ENCODE measurements at regions not wholly inside any gene's neighbourhood (a gene's known extent, or its start where the extent isn't known, plus 50 kb on each side); places are given as distances from the start of the nearest gene placed in this dataset.
A peak's percentile ranks its signal among the peaks of the same experiment; 100 is the strongest.

DNA sequence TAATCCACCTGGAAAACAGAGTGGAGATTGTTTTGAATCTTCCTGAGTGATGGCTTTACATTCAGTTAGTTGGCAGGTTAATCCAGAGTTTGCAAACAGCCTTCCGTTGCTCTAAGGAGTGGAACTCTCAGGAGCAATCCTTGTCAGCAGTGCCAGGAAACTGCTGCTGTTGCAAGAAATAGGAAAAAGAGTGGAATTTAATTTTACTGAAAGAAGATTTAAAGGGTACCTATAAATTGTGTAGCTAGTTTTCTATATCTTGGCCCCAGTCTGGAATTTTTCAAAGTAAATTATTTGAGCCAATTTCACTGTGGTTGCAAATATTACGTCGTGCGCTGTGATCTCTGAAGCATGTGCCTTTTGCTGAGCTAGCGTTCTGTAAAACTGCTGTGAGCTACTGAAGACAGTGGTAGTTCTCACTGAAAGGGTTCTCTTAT is 55.5 kb upstream of the SLC5A12 start:
- Histone ChIP-seq H3K4me3 (no peak overlapping the region), H3K27me3 (no peaks in the 10 kb centered on the region), H4K20me1 (no peaks in the 10 kb centered on the region), H3K36me3 (no peaks in the 10 kb centered on the region), H3K4me1 (peaks cover 17 to 31% (median 27%) of the 10 kb centered on the region in 10 experiments), H3K9ac (no peak overlapping the region), H3K9me3 (replicated peaks in 1 of 11) (no peaks in the 10 kb centered on the region), H3K27ac (peak overlapping the region in 1 of 11 experiments; percentile 27; a peak in 1 of 22 replicates), H3K4me2 (peak overlapping the region in 8 of 11 experiments; percentile 32 to 74 (median 66); a peak in 15 of 22 replicates)
- TF ChIP-seq Cebpa-rat (IDR thresholded peaks at IDR 0.05) = no peak

- TF ChIP-seq Cebpa-rat (IDR thresholded peaks at IDR 0.05) = no peak
- Histone ChIP-seq H3K27ac (peak overlapping the region in 5 of 11 experiments; percentile 10 to 39 (median 26); a peak in 4 of 22 replicates), H3K9me3 (replicated peaks in 1 of 11) (peaks cover under 1 to 4% (median 2%) of the 10 kb centered on the region in 11 experiments; a peak in 12 of 22 replicates), H4K20me1 (no peaks in the 10 kb centered on the region), H3K4me2 (peak overlapping the region; percentile 21 to 74 (median 63); a peak in 21 of 22 replicates), H3K27me3 (no peaks in the 10 kb centered on the region), H3K9ac (no peak overlapping the region; a peak in 1 of 22 replicates), H3K4me3 (no peak overlapping the region), H3K36me3 (no peaks in the 10 kb centered on the region), H3K4me1 (peaks cover 17 to 31% (median 27%) of the 10 kb centered on the region in 10 experiments)
These were observed 56.3 kb upstream of the SLC5A12 start for GRCh38 chr11:26778000-26778757.

DNA sequence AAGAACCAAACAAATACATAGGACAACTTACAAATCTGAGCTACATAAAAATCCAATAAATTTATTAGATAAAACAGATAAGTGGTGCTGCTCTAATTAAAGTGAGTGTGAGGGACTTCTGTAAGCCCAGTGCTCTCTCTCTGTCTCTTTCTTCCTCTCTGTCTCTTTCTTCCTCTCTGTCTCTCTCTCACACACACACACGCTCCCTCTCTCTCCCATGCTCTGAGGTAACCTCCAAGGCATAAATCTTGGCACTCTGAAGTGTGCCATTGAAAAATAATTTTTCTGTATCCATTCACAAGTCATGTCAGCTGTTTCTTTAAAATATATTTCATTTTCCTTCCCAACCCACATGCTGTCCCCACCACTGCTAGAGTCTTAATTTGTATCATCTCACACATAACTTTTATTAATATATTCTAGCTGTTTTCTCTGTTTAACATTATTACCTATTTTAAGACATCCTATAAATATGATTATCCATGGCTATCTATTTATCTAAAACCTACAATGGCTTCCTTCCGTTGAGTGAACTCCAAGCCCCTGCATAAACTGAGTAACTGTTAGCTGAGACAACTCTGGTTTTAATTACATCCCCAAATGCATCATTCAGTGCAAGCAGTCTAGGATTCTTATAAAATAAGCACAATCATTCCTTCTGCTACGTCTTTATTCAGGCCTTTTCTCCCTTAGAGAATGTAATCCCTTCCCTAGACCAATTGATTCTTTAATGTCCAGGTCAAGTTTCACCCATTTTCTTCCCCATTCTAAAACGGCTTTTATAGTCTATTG is 57.4 kb upstream of the SLC5A12 start:
- H3K27ac ChIP-seq = peak overlapping the region in 5 of 11 experiments; percentile 21 to 40 (median 27); a peak in 5 of 22 replicates

DNA sequence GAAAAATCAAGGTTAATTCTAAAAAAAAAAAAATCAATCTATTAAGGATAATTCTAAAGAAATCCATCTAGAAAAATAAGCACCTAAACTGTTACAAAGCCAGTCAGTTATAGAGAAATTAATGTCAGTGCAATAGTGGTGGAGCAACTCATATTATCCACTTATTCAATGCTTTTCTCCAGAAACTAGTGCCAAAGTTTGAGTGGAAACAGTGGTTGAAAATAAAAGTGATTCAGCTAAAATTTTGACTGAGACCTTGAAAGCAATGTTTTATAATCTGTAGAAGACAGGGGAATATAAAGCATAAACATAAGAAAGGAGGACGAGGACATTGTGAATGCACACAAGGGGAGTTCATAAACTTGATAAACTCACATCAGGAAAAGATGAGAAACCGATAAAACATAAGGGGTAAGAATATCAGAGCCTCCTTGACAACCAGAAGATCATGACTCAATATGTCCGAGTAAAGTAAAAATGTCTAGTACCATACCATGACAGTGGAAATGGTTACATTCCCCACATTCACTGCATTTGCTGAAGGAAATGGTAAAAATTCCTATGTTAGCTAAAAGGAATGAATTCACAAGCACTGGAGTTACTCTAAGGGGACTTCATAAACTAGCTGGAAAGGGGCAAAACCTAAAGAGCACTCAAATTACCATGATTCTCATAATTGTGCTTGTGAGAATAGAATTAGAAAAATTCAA is 58.7 kb upstream of the SLC5A12 start:
- Histone ChIP-seq H3K9ac (no peak overlapping the region), H3K36me3 (peaks cover 0 to 6% (median 0%) of the 10 kb centered on the region in 11 experiments; a peak in 1 of 22 replicates), H3K4me2 (no peak overlapping the region), H3K4me1 (peaks cover 17 to 31% (median 27%) of the 10 kb centered on the region in 10 experiments), H4K20me1 (no peaks in the 10 kb centered on the region), H3K27ac (no peak overlapping the region), H3K9me3 (replicated peaks in 1 of 11) (peaks cover 20 to 27% (median 23%) of the 10 kb centered on the region in 11 experiments), H3K4me3 (no peak overlapping the region), H3K27me3 (no peaks in the 10 kb centered on the region)
- TF ChIP-seq Cebpa-rat (IDR thresholded peaks at IDR 0.05) = no peak

More for the DNA sequence above, 57.4 kb upstream of the SLC5A12 start:
- H3K4me3 ChIP-seq = no peak overlapping the region
- H3K9me3 ChIP-seq (replicated peaks in 1 of 11) = peaks cover 11 to 15% (median 13%) of the 10 kb centered on the region in 11 experiments
- TF ChIP-seq Cebpa-rat (IDR thresholded peaks at IDR 0.05) = no peak
- peaks cover 0 to 4% (median 0%) of the 10 kb centered on the region in 11 experiments; a peak in 1 of 22 replicates for H3K36me3 ChIP-seq
- no peaks in the 10 kb centered on the region for H4K20me1 ChIP-seq
- no peaks in the 10 kb centered on the region for H3K27me3 ChIP-seq
- H3K9ac ChIP-seq = no peak overlapping the region
- H3K4me2 ChIP-seq = peak overlapping the region in 10 of 11 experiments; percentile 32 to 74 (median 64); a peak in 18 of 22 replicates
- peaks cover 17 to 31% (median 27%) of the 10 kb centered on the region in 10 experiments for H3K4me1 ChIP-seq

- H3K27ac ChIP-seq = no peak overlapping the region
- H3K4me2 ChIP-seq = no peak overlapping the region
- H3K4me3 ChIP-seq = no peak overlapping the region
- H3K4me1 ChIP-seq = peaks cover 17 to 25% (median 22%) of the 10 kb centered on the region in 10 experiments
- no peak overlapping the region for H3K9ac ChIP-seq
- no peaks in the 10 kb centered on the region for H4K20me1 ChIP-seq
- H3K27me3 ChIP-seq = no peaks in the 10 kb centered on the region
- TF ChIP-seq Cebpa-rat (IDR thresholded peaks at IDR 0.05) = no peak
- peaks cover 20 to 32% (median 25%) of the 10 kb centered on the region in 11 experiments for H3K9me3 ChIP-seq (replicated peaks in 1 of 11)
- H3K36me3 ChIP-seq = peaks cover 0 to 6% (median 0%) of the 10 kb centered on the region in 11 experiments; a peak in 1 of 22 replicates
These were observed 60.5 kb upstream of the SLC5A12 start for GRCh38 chr11:26782220-26782965.

DNA sequence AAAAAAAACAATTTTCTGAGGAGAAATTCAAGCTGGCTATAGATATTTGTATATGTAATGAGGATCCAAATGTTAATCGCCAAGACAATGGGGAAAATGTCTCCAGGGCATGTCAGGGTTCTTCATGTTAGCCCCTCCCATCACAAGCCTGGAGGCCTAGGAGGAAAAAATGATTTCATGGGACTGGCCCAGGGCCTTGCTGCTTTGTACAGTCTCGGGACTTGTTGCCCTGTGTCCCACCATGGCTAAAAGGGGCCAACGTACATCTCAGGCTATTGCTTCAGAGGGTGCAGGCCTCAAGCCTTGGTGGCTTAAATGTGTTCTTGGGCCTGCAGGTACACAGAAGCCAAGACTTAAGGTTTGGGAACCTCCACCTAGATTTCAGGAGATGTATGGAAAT is 62.1 kb upstream of the SLC5A12 start:
- Histone ChIP-seq H3K9ac (no peak overlapping the region), H3K36me3 (peaks cover 0 to 6% (median 0%) of the 10 kb centered on the region in 11 experiments; a peak in 1 of 22 replicates), H3K4me3 (peak overlapping the region in 4 of 10 experiments; percentile 7 to 27 (median 24); a peak in 2 of 20 replicates), H4K20me1 (no peaks in the 10 kb centered on the region), H3K27me3 (no peaks in the 10 kb centered on the region), H3K4me2 (no peak overlapping the region), H3K27ac (no peak overlapping the region), H3K4me1 (peaks cover 2 to 9% (median 6%) of the 10 kb centered on the region in 10 experiments; a peak in 16 of 20 replicates), H3K9me3 (replicated peaks in 1 of 11) (peaks cover 20 to 32% (median 25%) of the 10 kb centered on the region in 11 experiments)
- TF ChIP-seq Cebpa-rat (IDR thresholded peaks at IDR 0.05) = no peak

DNA sequence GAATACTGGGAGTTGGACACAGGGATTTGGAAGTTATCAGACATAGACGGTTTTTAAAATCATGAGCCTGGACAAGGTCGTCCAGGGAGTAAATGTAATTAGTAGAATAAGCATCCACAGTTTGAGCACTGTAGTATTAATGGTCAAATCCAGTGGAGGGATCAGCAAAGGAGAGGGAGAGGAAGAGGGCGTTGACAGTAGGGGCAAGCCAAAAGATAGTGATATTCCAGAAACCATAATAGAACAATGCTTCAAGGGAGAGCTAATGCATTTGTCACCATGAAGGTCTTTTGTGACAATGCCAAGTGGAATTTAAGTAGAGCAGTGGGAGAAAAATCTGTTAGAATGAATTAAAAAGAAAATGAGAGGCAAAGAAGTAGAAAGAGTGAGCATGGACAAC is 68.9 kb upstream of the SLC5A12 start:
- no peak overlapping the region for H3K27ac ChIP-seq
- H3K9ac ChIP-seq = no peak overlapping the region
- no peaks in the 10 kb centered on the region for H4K20me1 ChIP-seq
- peaks cover 0 to 4% (median 0%) of the 10 kb centered on the region in 11 experiments; a peak in 1 of 22 replicates for H3K9me3 ChIP-seq (replicated peaks in 1 of 11)
- no peaks in the 10 kb centered on the region for H3K36me3 ChIP-seq
- no peaks in the 10 kb centered on the region for H3K27me3 ChIP-seq
- TF ChIP-seq Cebpa-rat (IDR thresholded peaks at IDR 0.05) = no peak
- H3K4me3 ChIP-seq = no peak overlapping the region
- H3K4me2 ChIP-seq = no peak overlapping the region
- H3K4me1 ChIP-seq = no peaks in the 10 kb centered on the region

DNA sequence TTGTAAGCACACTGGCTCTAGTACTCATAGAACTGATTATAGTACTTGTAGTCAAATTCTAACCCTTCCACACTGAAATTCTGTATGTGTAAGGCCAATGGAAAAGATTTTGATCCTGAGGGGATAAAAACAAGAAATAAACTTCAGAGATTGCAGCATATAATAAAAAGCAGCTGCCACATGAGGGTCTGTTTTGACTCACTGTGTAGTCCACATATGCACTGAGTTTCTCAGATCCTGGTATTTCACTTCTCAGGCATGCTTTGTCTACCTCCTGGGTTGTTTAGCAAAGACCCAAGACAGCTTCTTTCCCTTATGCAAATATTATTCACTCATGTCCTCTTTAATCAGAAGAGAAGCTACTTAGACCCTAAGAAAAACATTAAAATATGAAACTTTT is 71.1 kb upstream of the SLC5A12 start:
- no peak for TF ChIP-seq Cebpa-rat (IDR thresholded peaks at IDR 0.05)
- Histone ChIP-seq H4K20me1 (no peaks in the 10 kb centered on the region), H3K4me2 (no peak overlapping the region), H3K9ac (no peak overlapping the region), H3K27me3 (no peaks in the 10 kb centered on the region), H3K4me3 (no peak overlapping the region), H3K36me3 (no peaks in the 10 kb centered on the region), H3K4me1 (no peaks in the 10 kb centered on the region), H3K9me3 (replicated peaks in 1 of 11) (no peaks in the 10 kb centered on the region), H3K27ac (no peak overlapping the region)

All from BLaER1 treated with 17β-estradiol and CSF1 and Interleukin-3, amounts not matched to agents 10 nM and 100 nM (cell line).